HEK293T (cell line): ENCODE measurements at regions not wholly inside any gene's neighbourhood (a gene's known extent, or its start where the extent isn't known, plus 50 kb on each side); places are given as distances from the start of the nearest gene placed in this dataset.

Experiments
- ARNT ChIP-seq: fragments of 450-650 bp; IDR thresholded peaks from 2 replicates; pipeline ENCODE4 v1.6.1; 2017; ENCODE audit warnings: mild to moderate bottlenecking
- BHLHE40 ChIP-seq: fragments of 450-650 bp; IDR thresholded peaks from 2 replicates; pipeline ENCODE4 v1.6.1; 2016; ENCODE audit warnings: mild to moderate bottlenecking, moderate library complexity, borderline replicate concordance
- CTBP1 ChIP-seq: fragments of 450-650 bp; IDR thresholded peaks from 2 replicates; pipeline ENCODE4 v1.6.1; 2016; ENCODE audit warnings: borderline replicate concordance
- ELF4 ChIP-seq: fragments of 450-650 bp; IDR thresholded peaks from 2 replicates; pipeline ENCODE4 v1.6.1; 2017; ENCODE audit warnings: antibody characterized with exemption
- FOXM1 ChIP-seq: fragments of 450-650 bp; IDR thresholded peaks from 2 replicates; pipeline ENCODE4 v1.6.1; 2017; ENCODE audit warnings: mild to moderate bottlenecking, borderline replicate concordance
- LEF1 ChIP-seq: fragments of 450-650 bp; IDR thresholded peaks from 2 replicates; pipeline ENCODE4 v1.6.1; 2017; ENCODE audit warnings: mild to moderate bottlenecking, borderline replicate concordance
- PKNOX1 ChIP-seq: fragments of 450-650 bp; IDR thresholded peaks from 2 replicates; pipeline ENCODE4 v1.6.1; 2016
- SUZ12 ChIP-seq: fragments of 450-650 bp; IDR thresholded peaks from 2 replicates; pipeline ENCODE4 v1.6.1; 2016; ENCODE audit warnings: mild to moderate bottlenecking
- TARDBP ChIP-seq: fragments of 450-650 bp; IDR thresholded peaks from 2 replicates; pipeline ENCODE4 v1.6.1; 2016
- ZNF384 ChIP-seq: fragments of 450-650 bp; IDR thresholded peaks from 2 replicates; pipeline ENCODE4 v1.6.1; 2016

DNA sequence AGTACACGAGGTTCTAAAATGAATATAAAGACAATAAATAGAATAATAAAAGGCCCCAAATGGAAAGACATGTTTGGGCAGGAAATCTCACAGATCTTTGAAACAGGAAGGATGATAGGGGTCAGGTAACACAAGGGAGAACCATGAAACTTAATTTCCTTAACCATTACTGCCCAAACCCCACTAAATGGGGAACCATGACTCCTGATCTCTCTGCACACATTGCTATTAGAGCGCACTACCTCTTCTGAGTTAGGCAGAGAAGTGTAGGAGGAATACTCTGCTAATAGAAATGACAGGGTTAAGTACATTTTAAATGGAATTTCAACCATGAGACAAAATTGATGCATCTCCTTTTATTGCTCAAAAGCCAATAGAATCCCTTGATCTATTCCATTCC, 213.7 kb upstream of the SETBP1 start:
- no peak for TF ChIP-seq SUZ12
- no peak for TF ChIP-seq BHLHE40
- TF ChIP-seq ZNF384 = no peak
- TF ChIP-seq FOXM1 = no peak
- TF ChIP-seq PKNOX1 = no peak
- no peak for TF ChIP-seq ARNT
- no peak for TF ChIP-seq CTBP1
- no peak for TF ChIP-seq TARDBP
- TF ChIP-seq LEF1 = no peak
- no peak for TF ChIP-seq ELF4
